Endothelial cell of umbilical vein (primary cell): ENCODE measurements at regions not wholly inside any gene's neighbourhood (a gene's known extent, or its start where the extent isn't known, plus 50 kb on each side); places are given as distances from the start of the nearest gene placed in this dataset.

Source experiments
- BruUV-seq: library from RNA; stranded (reverse); fragments of 400-500 nt; replicated peaks from 2 replicates; lab custom pipeline; 2021; lab: Mats Ljungman, UMichigan
- CTCF ChIA-PET: fragments of 300-600, 350-600 bp; sonication (Branson Sonifier 250); formaldehyde crosslinking; loops from one replicate; lab custom pipeline; 2021; ENCODE audit warnings: antibody characterized with exemption, inconsistent platforms; lab: Charles Lee
- POLR2A ChIA-PET: fragments of 300-600, 350-600 bp; sonication (Branson Sonifier 250); formaldehyde crosslinking; loops from one replicate; lab custom pipeline; 2021; ENCODE audit warnings: antibody characterized with exemption, inconsistent platforms; lab: Charles Lee
- DNase-seq: peaks from one replicate; pipeline ENCODE4 v3.0.0-alpha.2; 2011; ENCODE audit warnings: low read depth, low spot score
- FAIRE-seq: peaks from 2 replicates; lab custom pipeline; 2011; peaks lifted over from hg19 to GRCh38; lab: Jason Lieb, UNC
- H2AFZ ChIP-seq: 2 replicates; pipeline ENCODE4 v1.6.0; 2012; ENCODE audit warnings: low read depth, low read length, control low read depth, inconsistent platforms
- H3K27ac ChIP-seq: 2 replicates; pipeline ENCODE4 v1.5.1; 2011; ENCODE audit warnings: low read depth, mild to moderate bottlenecking, control low read depth, low read length, moderate library complexity; ENCODE audit not compliant: insufficient read depth
- H3K27me3 ChIP-seq, 2 experiments: 2 replicates each; pipeline versions ENCODE4 v1.6.0 to v1.6.1; 2011; ENCODE audit warnings: low read length in 2 of 2, mixed read lengths in 1 of 2; ENCODE audit not compliant: control insufficient read depth in 2 of 2, insufficient read depth in 2 of 2
- H3K36me3 ChIP-seq, 2 experiments: 2 replicates in 1 of 2; 3 replicates in 1 of 2; pipeline ENCODE4 v1.5.1; 2011; ENCODE audit warnings: low read length in 2 of 2, mild to moderate bottlenecking in 1 of 2, moderate library complexity in 1 of 2; ENCODE audit not compliant: control insufficient read depth in 2 of 2, insufficient read depth in 2 of 2; ENCODE audit errors: extremely low read depth in 1 of 2
- H3K4me1 ChIP-seq: 3 replicates; pipeline ENCODE4 v1.5.1; 2011; ENCODE audit warnings: mild to moderate bottlenecking, low read length; ENCODE audit not compliant: control insufficient read depth, insufficient read depth; ENCODE audit errors: extremely low read depth
- H3K4me2 ChIP-seq: 2 replicates; pipeline ENCODE4 v1.6.1; 2011; ENCODE audit warnings: low read length, control low read depth, mixed read lengths; ENCODE audit not compliant: insufficient read depth
- H3K4me3 ChIP-seq, 3 experiments: fragments of 200-600 bp in 1 of 3; sonication (generic), shearing (Covaris generic) in 1 of 3; replicated peaks in 1 of 3; 2 replicates each; pipeline ENCODE4 v1.5.1; 2011 to 2016; ENCODE audit warnings: control low read depth in 3 of 3, low read length in 3 of 3, mild to moderate bottlenecking in 2 of 3, inconsistent platforms in 1 of 3, low read depth in 1 of 3, moderate library complexity in 1 of 3; ENCODE audit not compliant: insufficient read depth in 1 of 3
- H3K79me2 ChIP-seq: 2 replicates; pipeline ENCODE4 v1.6.0; 2012; ENCODE audit warnings: low read length, inconsistent platforms; ENCODE audit not compliant: control insufficient read depth, insufficient read depth
- H3K9ac ChIP-seq: replicated peaks from 2 replicates; pipeline ENCODE3; 2011; ENCODE audit warnings: low read length, control low read depth; ENCODE audit not compliant: insufficient read depth; ENCODE audit errors: extremely low read depth
- H3K9me1 ChIP-seq: replicated peaks from 3 replicates; pipeline ENCODE4 v1.6.0; 2011; ENCODE audit warnings: mild to moderate bottlenecking, low read length; ENCODE audit not compliant: control insufficient read depth, insufficient read depth; ENCODE audit errors: extremely low read depth
- H3K9me3 ChIP-seq: replicated peaks from 2 replicates; pipeline ENCODE4 v1.5.1; 2012; ENCODE audit warnings: low read length, inconsistent platforms; ENCODE audit not compliant: control insufficient read depth, insufficient read depth
- H4K20me1 ChIP-seq: replicated peaks from 2 replicates; pipeline ENCODE3; 2011; ENCODE audit warnings: mild to moderate bottlenecking, low read length; ENCODE audit not compliant: control insufficient read depth, insufficient read depth; ENCODE audit errors: extremely low read depth
- CTCF ChIP-seq, 2 donors: IDR thresholded peaks; 1 replicate in 1 of 2; 2 replicates in 1 of 2; pipeline ENCODE4 v1.5.1; 2011; ENCODE audit warnings: low read length in 2 of 2, mild to moderate bottlenecking in 2 of 2, moderate library complexity in 2 of 2, control low read depth in 1 of 2, inconsistent platforms in 1 of 2, low read depth in 1 of 2; ENCODE audit not compliant: insufficient read depth in 1 of 2; ENCODE audit errors: extremely low read depth in 1 of 2
- EZH2 ChIP-seq: IDR thresholded peaks from 2 replicates; pipeline ENCODE4 v1.6.1; 2012; ENCODE audit warnings: borderline replicate concordance, low read depth, mild to moderate bottlenecking, moderate library complexity, low read length, inconsistent platforms; ENCODE audit not compliant: severe bottlenecking
- FOS ChIP-seq: IDR thresholded peaks from 2 replicates; pipeline ENCODE4 v1.6.1; 2011; ENCODE audit warnings: mild to moderate bottlenecking, low read length, moderate library complexity, borderline replicate concordance; ENCODE audit not compliant: insufficient read depth
- GATA2 ChIP-seq: IDR thresholded peaks from 2 replicates; pipeline ENCODE4 v1.7.0; 2011; ENCODE audit warnings: low read depth, mild to moderate bottlenecking, moderate library complexity, mixed read lengths, low read length; ENCODE audit not compliant: insufficient read length, insufficient read depth
- JUN ChIP-seq: IDR thresholded peaks from 2 replicates; pipeline ENCODE4 v1.6.1; 2011; ENCODE audit warnings: borderline replicate concordance, low read depth; ENCODE audit not compliant: insufficient read length, insufficient read depth
- MAX ChIP-seq: IDR thresholded peaks from 2 replicates; pipeline ENCODE4 v1.6.1; 2011; ENCODE audit not compliant: insufficient read depth, insufficient read length
- MYC ChIP-seq: IDR thresholded peaks from one replicate; pipeline ENCODE4 v1.6.1; 2011; ENCODE audit warnings: mild to moderate bottlenecking, low read depth, low read length
- POLR2A ChIP-seq: IDR thresholded peaks from 2 replicates; pipeline ENCODE4 v1.6.1; 2012; ENCODE audit warnings: low read depth, mild to moderate bottlenecking, control low read depth, low read length
- POLR2AphosphoS5 ChIP-seq: IDR thresholded peaks from 2 replicates; pipeline ENCODE4 v1.6.1; 2012; ENCODE audit warnings: low read depth, mild to moderate bottlenecking, control low read depth, low read length, moderate library complexity; ENCODE audit not compliant: insufficient read depth
- dilution Hi-C: fragments of 300-500 bp; cut with MboI; formaldehyde crosslinking; loops from one replicate; pipeline ENCODE4 v1.15.0; 2019; ENCODE audit warnings: low sequenced_read_pairs; ENCODE audit not compliant: extremely low pct_ligation_motif_present
- intact Hi-C: fragments of 100-400 bp; cut with micrococcal nuclease; formaldehyde crosslinking; loops from one replicate; pipeline ENCODE4 v1.10.0; 2022

- Histone ChIP-seq H3K9ac (no peak overlapping the region), H3K4me1 (no peaks in the 10 kb centered on the region), H3K4me2 (no peak overlapping the region), H3K36me3 (no peaks in the 10 kb centered on the region), H4K20me1 (no peaks in the 10 kb centered on the region), H3K27me3 (no peaks in the 10 kb centered on the region), H3K4me3 (no peak overlapping the region), H3K79me2 (no peaks in the 10 kb centered on the region), H2AFZ (no peak overlapping the region), H3K9me1 (no peaks in the 10 kb centered on the region), H3K9me3 (peaks cover 5% of the 10 kb centered on the region), H3K27ac (no peak overlapping the region)
- ChIA-PET POLR2A (no interaction called here), CTCF (no interaction called here)
- BruUV-seq = no TSS peak
- no peak for TF ChIP-seq GATA2
- no peak for TF ChIP-seq JUN
- TF ChIP-seq MYC = no peak
- no peak for TF ChIP-seq EZH2
- TF ChIP-seq POLR2A = no peak
- TF ChIP-seq MAX = no peak
- no peak for TF ChIP-seq POLR2AphosphoS5
- TF ChIP-seq CTCF (IDR thresholded peaks at IDR 0.05; ENCODE audit: extremely low read depth in 1 of 2, insufficient read depth in 1 of 2, low read depth in 1 of 2, low read length in 2 of 2) = no peak
- TF ChIP-seq FOS = no peak
- dilution Hi-C loops = no loop called here
- DNase-seq = no peak
- no peak for FAIRE-seq
- intact Hi-C loops = no loop called here
Measured at GRCh38 chr3:19012846-19013245, 135.5 kb upstream of the KCNH8 start.
